CD14-positive monocyte (primary cell): ENCODE measurements at regions not wholly inside any gene's neighbourhood (a gene's known extent, or its start where the extent isn't known, plus 50 kb on each side); places are given as distances from the start of the nearest gene placed in this dataset.

Experiments
- DNase-seq, 3 donors: peaks; one replicate each; pipeline ENCODE4 v3.0.0-alpha.2; 2011 to 2022
- H2AFZ ChIP-seq: 2 replicates; pipeline ENCODE4 v1.6.0; 2012; ENCODE audit warnings: mild to moderate bottlenecking, low read depth, low read length, inconsistent platforms; ENCODE audit not compliant: insufficient read depth, poor library complexity, severe bottlenecking
- H3K27ac ChIP-seq, 2 donors: 1 replicate in 1 of 2; 2 replicates in 1 of 2; pipeline ENCODE4 v1.5.1; 2012 to 2013; ENCODE audit warnings: low read length in 2 of 2, control low read depth in 1 of 2, inconsistent platforms in 1 of 2, low read depth in 1 of 2, mild to moderate bottlenecking in 1 of 2
- H3K27me3 ChIP-seq, 2 donors: one replicate each; pipeline versions ENCODE4 v1.6.0 to v1.6.1; 2011 to 2013; ENCODE audit warnings: low read length in 2 of 2; ENCODE audit not compliant: control insufficient read depth in 2 of 2, insufficient read depth in 2 of 2
- H3K36me3 ChIP-seq, 2 donors: replicated peaks in 1 of 2; 1 replicate in 1 of 2; 2 replicates in 1 of 2; pipeline versions ENCODE4 v1.5.1 to v1.6.1; 2012 to 2013; ENCODE audit warnings: low read length in 2 of 2, control low read depth in 1 of 2, inconsistent platforms in 1 of 2, mild to moderate bottlenecking in 1 of 2; ENCODE audit not compliant: insufficient read depth in 2 of 2, control insufficient read depth in 1 of 2
- H3K4me1 ChIP-seq, 2 donors: 1 replicate in 1 of 2; 2 replicates in 1 of 2; pipeline versions ENCODE4 v1.5.1 to v1.6.1; 2012 to 2013; ENCODE audit warnings: low read length in 2 of 2, control low read depth in 1 of 2, inconsistent platforms in 1 of 2, mild to moderate bottlenecking in 1 of 2, moderate library complexity in 1 of 2; ENCODE audit not compliant: insufficient read depth in 2 of 2, control insufficient read depth in 1 of 2
- H3K4me2 ChIP-seq: replicated peaks from 2 replicates; pipeline ENCODE3; 2012; ENCODE audit warnings: low read length, moderate library complexity, mild to moderate bottlenecking; ENCODE audit not compliant: poor library complexity, severe bottlenecking; ENCODE audit errors: extremely low read depth
- H3K4me3 ChIP-seq, 3 experiments: fragments of 200-600 bp in 1 of 3; sonication (generic) in 1 of 3; replicated peaks in 1 of 3; 1 replicate in 2 of 3; 2 replicates in 1 of 3; pipeline ENCODE4 v1.5.1; 2011 to 2013; ENCODE audit warnings: low read length in 3 of 3, mild to moderate bottlenecking in 3 of 3, control low read depth in 2 of 3, low read depth in 2 of 3, inconsistent platforms in 1 of 3, moderate library complexity in 1 of 3
- H3K79me2 ChIP-seq: 2 replicates; pipeline ENCODE4 v1.6.0; 2012; ENCODE audit warnings: mild to moderate bottlenecking, control low read depth, inconsistent platforms, low read length, moderate library complexity; ENCODE audit not compliant: insufficient read depth
- H3K9ac ChIP-seq: 2 replicates; pipeline ENCODE4 v1.6.0; 2017; ENCODE audit warnings: low read length, mild to moderate bottlenecking; ENCODE audit not compliant: insufficient read depth, poor library complexity, severe bottlenecking
- H3K9me3 ChIP-seq, 2 donors: replicated peaks in 1 of 2; 1 replicate in 1 of 2; 2 replicates in 1 of 2; pipeline versions ENCODE4 v1.5.1 to v1.6.1; 2012 to 2013; ENCODE audit warnings: low read length in 2 of 2, control low read depth in 1 of 2; ENCODE audit not compliant: control insufficient read depth in 1 of 2, insufficient read depth in 1 of 2
- H4K20me1 ChIP-seq: 2 replicates; pipeline ENCODE4 v1.6.0; 2012; ENCODE audit warnings: mild to moderate bottlenecking, low read length, control low read depth, moderate library complexity; ENCODE audit not compliant: insufficient read depth
- H3K27ac Mint-ChIP-seq, 7 donors: one replicate each; pipeline ENCODE4 v1.8.0; 2020; ENCODE audit warnings: mild to moderate bottlenecking in 7 of 7, mixed read lengths in 7 of 7, moderate library complexity in 6 of 7, inconsistent platforms in 2 of 7
- H3K27me3 Mint-ChIP-seq, 3 donors: one replicate each; pipeline ENCODE4 v1.8.0; 2021 to 2022; ENCODE audit warnings: low read depth in 3 of 3, mild to moderate bottlenecking in 3 of 3, mixed read lengths in 3 of 3, moderate library complexity in 3 of 3, inconsistent platforms in 1 of 3
- H3K36me3 Mint-ChIP-seq, 2 donors: one replicate each; pipeline ENCODE4 v1.8.0; 2020; ENCODE audit warnings: mixed read lengths in 2 of 2, inconsistent platforms in 1 of 2, mild to moderate bottlenecking in 1 of 2
- H3K4me1 Mint-ChIP-seq: one replicate; pipeline ENCODE4 v1.8.0; 2020; ENCODE audit warnings: mild to moderate bottlenecking, mixed read lengths
- H3K4me3 Mint-ChIP-seq, 2 donors: one replicate each; pipeline ENCODE4 v1.8.0; 2020; ENCODE audit warnings: mild to moderate bottlenecking in 2 of 2, mixed read lengths in 2 of 2, moderate library complexity in 1 of 2
- H3K9me3 Mint-ChIP-seq, 7 donors: one replicate each; pipeline ENCODE4 v1.8.0; 2020 to 2022; ENCODE audit warnings: mixed read lengths in 7 of 7, mild to moderate bottlenecking in 6 of 7, moderate library complexity in 6 of 7, inconsistent platforms in 2 of 7
- WGBS: methylation state at CpG from one replicate; pipeline ENCODE4 v1.1.5; 2013; ENCODE audit warnings: missing lambda C conversion rate; ENCODE audit not compliant: insufficient coverage; 5-methylcytosine and 5-hydroxymethylcytosine counted together
- intact Hi-C, 2 donors: fragments of 100-400 bp; cut with micrococcal nuclease; formaldehyde crosslinking; loops; one replicate each; pipeline versions ENCODE4 v1.15.0 to v1.15.1; 2023
- TF ChIP-seq, protein P1 (sequence below): fragments of 200-600 bp; IDR thresholded peaks from one replicate; pipeline ENCODE4 v1.8.0; 2022; ENCODE audit warnings: antibody characterized with exemption, mild to moderate bottlenecking

DNA sequence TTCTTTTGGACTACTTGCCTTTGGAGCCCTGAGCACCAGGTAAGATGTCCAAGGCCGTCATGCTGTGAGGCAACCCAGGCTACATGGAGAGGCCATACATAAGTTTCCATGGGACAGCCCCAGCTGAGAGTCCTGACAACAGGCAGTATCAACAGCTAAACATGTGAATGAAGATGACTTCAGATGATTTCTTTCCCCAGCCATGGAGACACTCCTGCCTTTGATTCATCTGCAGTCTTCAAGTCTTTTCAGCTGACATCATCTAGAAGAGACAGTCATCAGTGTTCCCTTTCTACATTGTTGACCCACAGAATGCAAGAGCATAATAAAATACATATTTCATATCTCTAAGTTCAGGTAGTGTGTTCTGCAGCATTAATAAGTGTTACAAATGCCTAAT lies 398.7 kb downstream of the BTG1 start:
- Mint-ChIP-seq H3K36me3 (no peaks in the 10 kb centered on the region), H3K4me3 (no peak overlapping the region), H3K9me3 (peaks cover 0 to 7% (median 1%) of the 10 kb centered on the region in 7 donors), H3K27me3 (peaks cover 0 to 2% (median 0%) of the 10 kb centered on the region in 3 donors), H3K4me1 (no peaks in the 10 kb centered on the region), H3K27ac (no peak overlapping the region)
- no peak overlapping the region for H3K27ac ChIP-seq
- H3K4me2 ChIP-seq: no peak overlapping the region
- no peak overlapping the region for H2AFZ ChIP-seq
- no peak overlapping the region for H3K9ac ChIP-seq
- H3K27me3 ChIP-seq: no peaks in the 10 kb centered on the region
- 100% methylated on average over 1 of the region's 1 CpG for WGBS
- no peaks in the 10 kb centered on the region for H3K4me1 ChIP-seq
- TF ChIP-seq, protein P1, sequence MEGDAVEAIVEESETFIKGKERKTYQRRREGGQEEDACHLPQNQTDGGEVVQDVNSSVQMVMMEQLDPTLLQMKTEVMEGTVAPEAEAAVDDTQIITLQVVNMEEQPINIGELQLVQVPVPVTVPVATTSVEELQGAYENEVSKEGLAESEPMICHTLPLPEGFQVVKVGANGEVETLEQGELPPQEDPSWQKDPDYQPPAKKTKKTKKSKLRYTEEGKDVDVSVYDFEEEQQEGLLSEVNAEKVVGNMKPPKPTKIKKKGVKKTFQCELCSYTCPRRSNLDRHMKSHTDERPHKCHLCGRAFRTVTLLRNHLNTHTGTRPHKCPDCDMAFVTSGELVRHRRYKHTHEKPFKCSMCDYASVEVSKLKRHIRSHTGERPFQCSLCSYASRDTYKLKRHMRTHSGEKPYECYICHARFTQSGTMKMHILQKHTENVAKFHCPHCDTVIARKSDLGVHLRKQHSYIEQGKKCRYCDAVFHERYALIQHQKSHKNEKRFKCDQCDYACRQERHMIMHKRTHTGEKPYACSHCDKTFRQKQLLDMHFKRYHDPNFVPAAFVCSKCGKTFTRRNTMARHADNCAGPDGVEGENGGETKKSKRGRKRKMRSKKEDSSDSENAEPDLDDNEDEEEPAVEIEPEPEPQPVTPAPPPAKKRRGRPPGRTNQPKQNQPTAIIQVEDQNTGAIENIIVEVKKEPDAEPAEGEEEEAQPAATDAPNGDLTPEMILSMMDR: no peak
- H4K20me1 ChIP-seq: no peaks in the 10 kb centered on the region
- intact Hi-C loops: no loop called here
- H3K36me3 ChIP-seq: no peaks in the 10 kb centered on the region
- no peak for DNase-seq
- no peak overlapping the region for H3K4me3 ChIP-seq
- no peaks in the 10 kb centered on the region for H3K79me2 ChIP-seq
- no peaks in the 10 kb centered on the region for H3K9me3 ChIP-seq

DNA sequence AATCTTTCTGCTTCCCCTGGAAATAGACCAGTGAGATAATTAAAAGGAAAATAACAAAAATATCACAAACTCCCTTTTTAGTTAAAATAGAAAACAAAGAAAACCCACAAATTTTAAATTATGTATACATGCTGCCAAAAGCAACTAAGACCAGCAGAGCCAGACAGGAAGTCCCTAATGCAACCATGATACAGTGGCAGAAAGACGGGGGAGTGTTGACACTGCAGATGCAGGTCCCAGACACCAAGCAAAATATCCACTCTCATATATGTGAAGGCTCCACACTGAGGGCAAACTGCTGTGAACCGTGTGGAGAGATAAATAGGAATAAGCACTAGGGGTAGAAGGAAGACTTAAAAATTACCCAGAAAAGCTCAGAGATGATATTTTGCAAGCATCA lies 401.0 kb downstream of the BTG1 start:
- Mint-ChIP-seq H3K36me3 (no peaks in the 10 kb centered on the region), H3K9me3 (peaks cover 0 to 2% (median 0%) of the 10 kb centered on the region in 7 donors), H3K4me1 (no peaks in the 10 kb centered on the region), H3K4me3 (no peak overlapping the region), H3K27me3 (peaks cover 0 to 2% (median 0%) of the 10 kb centered on the region in 3 donors), H3K27ac (no peak overlapping the region)
- H2AFZ ChIP-seq: no peak overlapping the region
- H4K20me1 ChIP-seq: no peaks in the 10 kb centered on the region
- no peaks in the 10 kb centered on the region for H3K9me3 ChIP-seq
- TF ChIP-seq, protein P1: no peak
- no peak for DNase-seq
- H3K27me3 ChIP-seq: no peaks in the 10 kb centered on the region
- H3K36me3 ChIP-seq: no peaks in the 10 kb centered on the region
- no peaks in the 10 kb centered on the region for H3K79me2 ChIP-seq
- no CpG with 5 or more reads among the region's 2 CpGs for WGBS
- no peak overlapping the region for H3K27ac ChIP-seq
- H3K9ac ChIP-seq: no peak overlapping the region
- intact Hi-C loops: no loop called here
- H3K4me1 ChIP-seq: no peaks in the 10 kb centered on the region
- no peak overlapping the region for H3K4me2 ChIP-seq
- no peak overlapping the region for H3K4me3 ChIP-seq
